Spleen (tissue), 11 donors: ENCODE measurements at regions not wholly inside any gene's neighbourhood (a gene's known extent, or its start where the extent isn't known, plus 50 kb on each side); places are given as distances from the start of the nearest gene placed in this dataset.
"Not testable (repeated sequence)": the region's sequence is repeated elsewhere in the genome, so short reads cannot be mapped to it uniquely, and the experiment has no call there.

Experiments
- DNase-seq: peaks from one replicate; pipeline ENCODE4 v3.0.0-alpha.2; 2020
- H3K27ac ChIP-seq, 8 donors: fragments of 200-600 bp; sonication (generic) in 7 of 8; 1 replicate in 4 of 8; 2 replicates in 4 of 8; pipeline versions ENCODE4 v1.5.0 to v1.8.0; 2016 to 2021; ENCODE audit warnings: inconsistent platforms in 4 of 8, mild to moderate bottlenecking in 4 of 8, moderate library complexity in 1 of 8
- H3K27me3 ChIP-seq, 7 donors: fragments of 200-600 bp; sonication (generic) in 6 of 7; replicated peaks in 1 of 7; 1 replicate in 4 of 7; 2 replicates in 3 of 7; pipeline versions ENCODE4 v1.5.0 to v1.8.0; 2016 to 2021; ENCODE audit warnings: inconsistent platforms in 3 of 7, mild to moderate bottlenecking in 1 of 7
- H3K36me3 ChIP-seq, 6 donors: fragments of 200-600 bp; sonication (generic) in 5 of 6; 1 replicate in 4 of 6; 2 replicates in 2 of 6; pipeline versions ENCODE4 v1.5.0 to v1.8.0; 2016 to 2021; ENCODE audit warnings: inconsistent platforms in 2 of 6
- H3K4me1 ChIP-seq, 6 donors: fragments of 200-600 bp; sonication (generic) in 5 of 6; 1 replicate in 3 of 6; 2 replicates in 3 of 6; pipeline versions ENCODE4 v1.5.0 to v1.8.0; 2016 to 2021; ENCODE audit warnings: inconsistent platforms in 3 of 6
- H3K4me3 ChIP-seq, 8 donors: fragments of 200-600 bp; sonication (generic) in 7 of 8; 1 replicate in 4 of 8; 2 replicates in 4 of 8; pipeline versions ENCODE4 v1.5.0 to v1.8.0; 2016 to 2021; ENCODE audit warnings: inconsistent platforms in 4 of 8, mild to moderate bottlenecking in 4 of 8, moderate library complexity in 2 of 8
- H3K9me3 ChIP-seq, 8 donors: fragments of 200-600 bp; sonication (generic) in 7 of 8; 1 replicate in 4 of 8; 2 replicates in 4 of 8; pipeline versions ENCODE4 v1.5.0 to v1.8.0; 2016 to 2021; ENCODE audit warnings: inconsistent platforms in 4 of 8
- POLR2A ChIP-seq, 3 donors: fragments of 450-650 bp; IDR thresholded peaks; one replicate each; pipeline ENCODE4 v1.5.1; 2017; ENCODE audit warnings: antibody characterized with exemption in 3 of 3, mild to moderate bottlenecking in 1 of 3
- POLR2AphosphoS5 ChIP-seq, 3 donors: sonication (generic); formaldehyde crosslinking; IDR thresholded peaks; one replicate each; pipeline ENCODE4 v1.5.1; 2017; ENCODE audit warnings: antibody characterized with exemption in 3 of 3
- WGBS, 5 donors: extraction: QIAGEN DNeasy Blood & Tissue Kit in 3 of 5; methylation state at CpG; one replicate each; pipeline versions ENCODE4 v1.1.5 to v1.1.7; 2013 to 2018; 5-methylcytosine and 5-hydroxymethylcytosine counted together
- intact Hi-C: fragments of 100-400 bp; cut with DNase I; formaldehyde crosslinking; loops from one replicate; pipeline ENCODE4 v1.15.0; 2023; ENCODE audit warnings: low total_unique reads
- TF ChIP-seq, protein P1 (sequence below), 11 experiments: fragments of 200-600 bp in 7 of 11; fragments of 450-650 bp in 4 of 11; sonication (generic) in 4 of 11; IDR thresholded peaks in 8 of 11; conservative IDR thresholded peaks in 3 of 11; 1 replicate in 7 of 11; 2 replicates in 4 of 11; pipeline versions ENCODE4 v1.4.0 to v1.8.0; 2016 to 2021; ENCODE audit warnings: antibody characterized with exemption in 11 of 11, inconsistent platforms in 4 of 11, mild to moderate bottlenecking in 1 of 11
- donor health status: healthy with polysubstance abuse.
- donor health status: DM: no; HTN: no; CAD: no; lungs with moderate emphysema.
- donor health status: DM: no; HTN: no; CAD: no.
- donor health status: Bipolar disorder and iron deficiency.
- donor health status: healthy.
- donor health status: DM: no; HTN: no; CAD: no.
- donor health status: DM: yes; HTN: yes; CAD: no.

DNA sequence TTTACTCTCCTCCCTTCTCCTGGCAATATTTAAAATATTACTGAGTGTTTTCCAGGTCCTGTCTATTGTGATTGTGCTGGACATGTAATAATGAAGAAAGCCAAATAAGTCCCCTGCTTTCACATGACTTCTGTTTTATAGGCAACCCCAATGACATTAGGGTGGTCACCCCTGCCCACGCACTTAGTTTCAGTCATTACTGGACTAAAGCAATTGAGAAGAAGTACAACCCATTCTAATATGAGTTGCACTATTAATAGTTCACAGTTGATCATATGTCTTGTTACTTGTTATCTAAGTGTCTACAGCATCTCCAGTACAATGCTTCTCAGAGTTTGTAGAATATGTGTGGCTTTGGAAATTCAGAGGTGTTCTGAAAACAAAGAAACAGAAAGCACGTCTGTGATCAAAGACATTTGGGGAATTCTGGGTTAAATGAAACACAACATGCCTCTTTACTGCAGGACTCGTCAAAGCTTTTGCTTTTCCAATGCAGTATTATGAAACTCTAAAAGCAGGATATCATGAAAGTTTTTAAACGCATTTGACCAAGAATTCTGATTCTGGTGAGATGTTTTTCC, 789.5 kb downstream of the DHX35 start:
- intact Hi-C loops, result no loop called here

DNA sequence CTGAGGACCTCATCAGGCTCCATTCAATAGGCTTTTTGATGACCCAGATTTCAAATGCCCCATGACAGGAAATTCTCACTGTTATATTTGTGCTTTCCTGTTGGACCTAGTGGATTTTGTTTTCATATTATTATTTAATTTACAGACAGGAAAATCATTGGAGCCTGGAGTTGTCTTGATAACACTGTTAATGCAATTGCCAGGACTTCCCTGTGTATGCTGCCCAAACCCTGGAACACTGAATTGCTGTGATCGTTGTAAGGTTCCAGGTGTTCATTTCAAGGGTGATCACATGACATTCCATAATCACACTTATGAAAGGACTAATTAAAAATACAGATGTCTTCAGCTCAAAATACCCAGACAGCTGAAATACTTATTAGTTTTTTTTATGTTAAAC, 783.2 kb downstream of the DHX35 start:
- no peak overlapping the region for H3K4me3 ChIP-seq
- H3K27ac ChIP-seq, result no peak overlapping the region
- peaks cover 0 to 38% (median 26%) of the 10 kb centered on the region in 8 donors for H3K9me3 ChIP-seq
- no peaks in the 10 kb centered on the region for H3K27me3 ChIP-seq
- DNase-seq, result no peak
- intact Hi-C loops, result no loop called here
- H3K36me3 ChIP-seq, result no peaks in the 10 kb centered on the region
- 47 to 83% (median 77%) methylated on average over 1 of the region's 1 CpG for WGBS, 5 donors
- no peaks in the 10 kb centered on the region for H3K4me1 ChIP-seq
- TF ChIP-seq, protein P1, sequence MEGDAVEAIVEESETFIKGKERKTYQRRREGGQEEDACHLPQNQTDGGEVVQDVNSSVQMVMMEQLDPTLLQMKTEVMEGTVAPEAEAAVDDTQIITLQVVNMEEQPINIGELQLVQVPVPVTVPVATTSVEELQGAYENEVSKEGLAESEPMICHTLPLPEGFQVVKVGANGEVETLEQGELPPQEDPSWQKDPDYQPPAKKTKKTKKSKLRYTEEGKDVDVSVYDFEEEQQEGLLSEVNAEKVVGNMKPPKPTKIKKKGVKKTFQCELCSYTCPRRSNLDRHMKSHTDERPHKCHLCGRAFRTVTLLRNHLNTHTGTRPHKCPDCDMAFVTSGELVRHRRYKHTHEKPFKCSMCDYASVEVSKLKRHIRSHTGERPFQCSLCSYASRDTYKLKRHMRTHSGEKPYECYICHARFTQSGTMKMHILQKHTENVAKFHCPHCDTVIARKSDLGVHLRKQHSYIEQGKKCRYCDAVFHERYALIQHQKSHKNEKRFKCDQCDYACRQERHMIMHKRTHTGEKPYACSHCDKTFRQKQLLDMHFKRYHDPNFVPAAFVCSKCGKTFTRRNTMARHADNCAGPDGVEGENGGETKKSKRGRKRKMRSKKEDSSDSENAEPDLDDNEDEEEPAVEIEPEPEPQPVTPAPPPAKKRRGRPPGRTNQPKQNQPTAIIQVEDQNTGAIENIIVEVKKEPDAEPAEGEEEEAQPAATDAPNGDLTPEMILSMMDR (IDR thresholded peaks at IDR 0.05 in 8 of 11, conservative IDR thresholded peaks at IDR 0.05 in 3 of 11), result no peak
- TF ChIP-seq POLR2A (IDR thresholded peaks at IDR 0.05) (no peak), POLR2AphosphoS5 (IDR thresholded peaks at IDR 0.05) (no peak)

More for the DNA sequence above, 789.5 kb downstream of the DHX35 start:
- no peaks in the 10 kb centered on the region for H3K4me1 ChIP-seq
- no peaks in the 10 kb centered on the region for H3K36me3 ChIP-seq
- DNase-seq, result no peak
- H3K4me3 ChIP-seq, result no peak overlapping the region
- WGBS, 5 donors, result 77 to 86% (median 80%) methylated on average over 4 of the region's 4 CpGs
- TF ChIP-seq POLR2A (IDR thresholded peaks at IDR 0.05) (no peak), POLR2AphosphoS5 (IDR thresholded peaks at IDR 0.05) (no peak)
- TF ChIP-seq, protein P1 (IDR thresholded peaks at IDR 0.05 in 8 of 11, conservative IDR thresholded peaks at IDR 0.05 in 3 of 11), result no peak
- no peaks in the 10 kb centered on the region for H3K27me3 ChIP-seq
- no peak overlapping the region for H3K27ac ChIP-seq
- H3K9me3 ChIP-seq, result peaks cover 0 to 45% (median 28%) of the 10 kb centered on the region in 8 donors

DNA sequence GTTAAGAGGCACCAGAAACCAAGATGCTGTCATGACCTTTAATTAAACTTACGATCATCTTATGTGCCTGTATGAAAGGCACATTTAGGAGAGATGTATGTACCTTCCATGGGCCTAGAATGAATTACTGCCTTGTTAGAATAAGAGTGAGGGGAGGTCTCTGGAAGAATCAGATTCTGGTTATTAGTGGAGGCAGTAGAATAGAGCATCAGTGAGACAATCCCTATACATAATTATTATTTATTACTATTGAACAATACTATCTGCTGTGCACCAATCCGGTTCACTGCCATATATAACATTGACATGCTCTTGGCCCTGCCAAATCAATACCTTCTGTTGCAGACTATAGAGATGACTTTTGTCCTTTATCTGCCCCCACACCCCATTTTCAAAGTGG, 776.5 kb downstream of the DHX35 start:
- intact Hi-C loops, result no loop called here
- Histone ChIP-seq H3K4me1 (no peaks in the 10 kb centered on the region), H3K4me3 (no peak overlapping the region), H3K9me3 (no peaks in the 10 kb centered on the region), H3K27me3 (no peaks in the 10 kb centered on the region), H3K36me3 (no peaks in the 10 kb centered on the region), H3K27ac (no peak overlapping the region)
- TF ChIP-seq, protein P1 (IDR thresholded peaks at IDR 0.05 in 8 of 11, conservative IDR thresholded peaks at IDR 0.05 in 3 of 11), result no peak
- TF ChIP-seq POLR2AphosphoS5 (IDR thresholded peaks at IDR 0.05) (no peak), POLR2A (IDR thresholded peaks at IDR 0.05) (no peak)
- 75 to 94% (median 91%) methylated on average over 2 of the region's 2 CpGs for WGBS, 5 donors
- no peak for DNase-seq

DNA sequence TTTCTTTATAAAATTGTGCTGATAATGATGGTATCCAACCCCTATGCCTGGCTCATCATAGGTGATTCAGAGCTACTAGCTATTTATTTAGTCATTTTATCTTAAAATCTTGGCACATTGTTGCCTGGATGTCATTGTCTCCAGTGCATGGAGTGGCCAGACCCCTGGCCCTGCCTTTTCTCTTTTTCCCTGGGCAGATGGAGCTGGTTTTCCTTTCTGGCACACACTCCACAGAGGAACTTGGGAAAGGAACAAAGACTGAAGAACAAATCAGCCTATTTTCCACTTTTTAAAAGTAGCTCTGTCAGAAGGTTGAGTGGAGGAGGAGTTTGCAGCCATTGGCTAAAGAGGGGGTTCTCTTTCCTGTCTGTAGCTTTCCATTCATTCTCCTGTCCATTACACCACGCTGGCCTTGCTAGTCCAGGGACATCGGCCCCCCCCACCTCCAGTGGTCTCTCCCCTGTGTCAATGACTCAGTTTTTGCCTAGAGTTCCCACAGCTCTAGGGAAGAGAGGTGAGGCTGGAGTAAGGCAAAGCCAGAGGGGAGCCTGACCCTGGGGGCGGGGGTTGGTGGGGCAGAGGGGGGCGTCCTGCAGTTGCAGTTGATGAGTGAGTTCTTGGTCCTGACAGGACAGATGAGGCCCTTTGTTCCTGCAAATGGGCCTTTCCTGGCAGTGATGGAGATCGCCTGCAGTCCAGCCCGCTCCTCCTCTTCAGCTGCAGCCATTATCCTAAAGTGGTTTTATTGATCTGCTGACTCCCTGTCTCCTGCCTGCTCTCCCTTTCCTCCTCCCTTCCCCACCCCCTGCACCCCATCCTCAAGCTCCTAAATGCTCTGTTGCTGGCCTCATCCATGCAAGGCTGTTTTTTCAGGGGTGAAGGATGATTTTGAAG, 774.5 kb downstream of the DHX35 start:
- Histone ChIP-seq H3K27me3 (no peaks in the 10 kb centered on the region), H3K4me1 (no peaks in the 10 kb centered on the region), H3K9me3 (peaks cover 0 to 14% (median 3%) of the 10 kb centered on the region in 8 donors), H3K27ac (no peak overlapping the region), H3K36me3 (no peaks in the 10 kb centered on the region), H3K4me3 (no peak overlapping the region)
- TF ChIP-seq POLR2A (IDR thresholded peaks at IDR 0.05), result no peak
- TF ChIP-seq, protein P1 (IDR thresholded peaks at IDR 0.05 in 8 of 11, conservative IDR thresholded peaks at IDR 0.05 in 3 of 11), result no peak
- no peak for TF ChIP-seq POLR2AphosphoS5 (IDR thresholded peaks at IDR 0.05)
- WGBS, 5 donors, result 64 to 78% (median 76%) methylated on average over 6 of the region's 6 CpGs
- intact Hi-C loops, result no loop called here
- no peak for DNase-seq

DNA sequence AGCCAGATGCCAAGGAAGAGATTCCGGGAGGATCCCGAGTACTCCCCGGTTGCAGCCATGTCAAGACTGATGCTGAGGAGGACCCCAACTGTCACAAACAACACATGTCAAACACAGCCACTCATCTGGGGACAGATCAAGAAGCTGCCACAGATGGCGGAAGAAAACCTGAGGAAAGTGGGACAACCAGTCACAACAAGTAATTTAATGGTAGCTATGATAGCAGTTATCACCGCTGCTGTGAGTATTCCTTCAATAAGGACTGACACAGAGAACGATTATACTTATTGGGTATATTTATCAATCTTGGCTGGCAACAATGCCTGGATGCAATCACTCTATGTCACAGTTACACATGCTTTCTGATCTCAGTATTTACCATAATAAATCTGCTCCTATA, 763.4 kb downstream of the DHX35 start:
- DNase-seq, H3K27me3 ChIP-seq, H3K27ac ChIP-seq, H3K4me3 ChIP-seq, intact Hi-C loops, H3K4me1 ChIP-seq, H3K36me3 ChIP-seq: not testable (repeated sequence)
- WGBS, 5 donors, result 91 to 98% (median 94%) methylated on average over 6 of the region's 6 CpGs
- peaks cover 0 to 68% (median 59%) of the 10 kb centered on the region in 8 donors for H3K9me3 ChIP-seq
